NCI-H187 (cell line): ENCODE measurements at regions not wholly inside any gene's neighbourhood (a gene's known extent, or its start where the extent isn't known, plus 50 kb on each side); places are given as distances from the start of the nearest gene placed in this dataset.

ENCODE experiments used
- DNase-seq, 2 experiments: peaks; one replicate each; lab custom pipeline; 2025; lab: John Stamatoyannopoulos, UW

DNA sequence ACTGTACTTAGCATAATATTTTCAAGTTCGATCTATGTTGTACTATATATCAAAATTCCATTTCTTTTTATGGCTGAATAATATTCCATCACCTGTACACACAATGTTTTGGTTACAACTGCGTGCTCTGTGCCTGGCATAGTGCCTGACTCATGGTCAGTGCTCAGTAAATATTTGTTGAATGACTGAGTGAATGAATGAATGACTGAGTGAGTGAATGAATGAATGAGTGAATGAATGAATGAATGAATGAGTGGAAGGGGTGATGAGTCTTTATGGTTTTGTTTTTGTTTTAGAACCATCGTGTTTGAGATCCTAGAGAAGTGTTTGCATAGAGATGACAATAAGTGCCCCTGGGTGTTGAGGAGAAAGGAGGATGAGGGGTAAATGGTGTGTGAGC, 155.3 kb downstream of the MRM1 start:
- DNase-seq: no peak

DNA sequence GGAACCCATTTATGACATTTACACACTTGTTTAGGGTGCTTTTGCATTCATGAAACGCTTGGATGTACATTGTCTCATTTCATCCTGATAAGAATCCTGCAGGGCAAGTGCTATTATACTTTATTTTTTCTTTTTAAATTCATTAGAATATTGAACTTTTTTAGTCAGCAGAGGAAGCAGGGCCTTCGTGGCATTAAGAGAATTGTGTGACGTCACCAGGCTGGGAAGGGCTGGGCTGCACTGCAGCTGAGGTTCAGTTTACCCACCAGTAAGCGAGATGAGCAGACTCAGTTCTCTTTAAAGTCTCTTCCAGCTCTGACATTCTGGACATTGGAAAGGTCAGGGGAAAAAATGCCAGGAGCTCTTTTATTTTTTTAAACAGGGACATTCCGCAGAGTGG, 159.0 kb downstream of the MRM1 start:
- DNase-seq: no peak

DNA sequence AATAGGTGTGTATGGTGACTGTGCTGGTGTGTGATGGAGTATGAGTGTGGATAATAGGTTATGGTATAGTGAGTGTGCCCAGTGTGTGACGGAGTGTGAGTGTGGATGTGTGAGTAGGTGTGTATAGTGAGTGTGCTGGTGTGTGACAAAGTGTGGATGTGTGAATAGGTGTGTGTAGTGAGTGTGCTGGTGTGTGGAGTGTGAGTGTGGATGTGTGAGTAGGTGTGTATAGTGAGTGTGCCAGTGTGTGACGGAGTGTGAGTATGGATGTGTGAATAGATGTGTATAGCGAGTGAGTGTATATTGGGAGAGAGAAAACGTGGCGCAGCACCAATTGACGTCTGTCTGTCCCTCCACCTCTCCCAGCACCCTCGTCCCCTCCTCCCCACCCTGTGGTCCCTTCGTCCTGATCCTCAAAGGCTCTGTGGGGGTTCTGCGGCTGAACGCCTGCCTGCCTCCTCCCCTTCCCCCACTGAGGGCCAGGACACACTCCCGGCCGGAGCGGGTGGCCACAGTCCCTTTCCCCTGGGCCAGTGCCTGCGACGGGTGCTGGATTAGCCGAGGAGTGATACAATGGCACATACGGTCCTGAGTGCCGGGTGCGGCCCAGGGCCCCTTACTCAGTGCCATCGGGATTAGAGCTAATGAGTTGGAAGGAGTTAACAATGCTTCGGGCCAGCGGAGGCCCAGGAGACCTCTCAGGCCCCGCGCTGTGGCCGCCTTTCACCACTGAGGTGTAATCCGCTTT, 160.0 kb downstream of the MRM1 start:
- DNase-seq: no peak

DNA sequence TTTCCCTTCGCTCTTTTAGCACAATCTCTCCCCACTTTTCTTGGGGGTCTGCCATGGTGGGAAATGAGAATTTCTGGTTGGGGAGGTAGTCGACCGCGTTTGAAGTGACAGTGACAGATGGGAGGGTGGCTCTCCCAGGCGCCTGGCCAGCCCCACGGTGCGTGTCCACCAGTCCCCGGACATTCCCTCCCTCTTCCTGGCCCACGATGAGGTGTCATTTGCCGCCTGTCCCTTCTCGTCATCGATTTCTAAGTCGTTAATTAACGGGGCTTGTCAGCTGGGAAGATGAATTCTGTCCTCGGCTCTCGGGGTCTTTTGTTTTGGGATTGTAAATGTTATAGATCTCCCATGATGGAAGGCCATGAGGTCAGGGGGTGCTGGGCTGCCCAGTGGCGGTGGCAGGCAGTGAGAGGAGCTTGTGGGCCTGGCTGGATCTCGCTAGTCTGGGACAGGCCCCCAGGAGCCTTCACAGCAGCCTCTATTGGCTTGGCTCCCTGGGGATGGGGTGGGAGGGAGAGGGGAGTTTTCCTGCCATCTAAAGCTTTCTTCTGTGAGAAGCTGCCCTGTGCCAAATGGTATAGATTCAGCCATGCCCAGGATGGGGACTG, 164.2 kb downstream of the MRM1 start:
- no peak for DNase-seq

DNA sequence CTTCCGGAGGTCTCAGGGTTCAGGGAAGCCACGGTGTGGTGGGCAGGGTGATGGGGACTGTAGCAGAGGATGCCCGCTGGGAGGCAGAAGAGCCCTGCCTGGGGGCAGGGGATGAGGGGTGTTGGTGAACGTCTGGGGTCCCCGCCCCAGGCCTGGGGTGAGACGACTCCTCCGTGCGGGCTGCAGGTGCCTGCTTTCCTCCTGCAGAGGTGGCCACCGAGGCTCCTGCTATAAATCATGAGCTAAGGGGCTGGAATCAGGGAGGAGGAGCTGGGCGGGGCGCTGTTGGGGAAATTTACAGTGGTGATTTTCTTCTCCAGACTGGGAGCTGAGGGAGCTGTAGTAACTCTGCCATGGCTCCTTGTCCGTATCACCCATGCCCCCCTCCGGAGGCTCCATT, 167.0 kb downstream of the MRM1 start:
- DNase-seq: peak in 1 of 2 experiments; percentile 29

DNA sequence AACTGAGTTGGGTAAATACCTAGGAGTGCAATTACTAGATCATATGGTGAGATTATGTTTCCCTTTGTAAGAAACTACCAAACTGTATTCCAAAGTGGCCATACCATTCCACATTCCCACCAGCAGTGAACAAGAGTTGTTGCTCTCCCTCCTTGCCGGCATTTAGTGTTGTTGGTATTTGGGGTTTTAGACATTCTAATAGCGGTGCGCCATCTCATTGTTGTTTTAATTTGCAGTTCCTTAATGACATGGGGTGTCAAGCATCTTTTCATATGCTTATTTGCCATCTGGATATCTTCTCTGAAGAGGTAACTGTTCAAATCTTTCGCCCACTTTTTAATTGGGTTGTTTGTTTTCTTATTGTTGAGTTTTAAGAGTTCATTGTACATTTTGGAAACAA, 164.2 kb upstream of the LHX1 start:
- no peak for DNase-seq

DNA sequence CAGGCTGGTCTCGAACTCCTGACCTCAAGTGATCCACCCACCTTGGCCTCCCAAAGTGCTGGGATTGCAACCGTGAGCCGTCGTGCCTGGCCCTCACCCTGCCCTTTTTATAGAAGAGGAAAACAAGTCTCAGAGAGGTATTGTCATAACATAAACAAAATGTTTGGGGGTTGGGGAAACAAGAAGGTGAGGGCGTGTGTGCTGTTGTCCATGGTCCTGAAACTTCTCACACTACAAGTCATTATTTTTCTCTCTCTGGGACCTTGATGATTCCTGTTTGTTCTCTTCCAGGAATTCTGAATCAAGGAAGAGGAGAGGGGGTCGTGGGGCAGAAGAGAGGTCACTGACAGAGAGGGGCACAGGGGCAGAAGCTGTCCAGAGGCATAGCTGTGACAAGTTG, 160.2 kb upstream of the LHX1 start:
- no peak for DNase-seq

DNA sequence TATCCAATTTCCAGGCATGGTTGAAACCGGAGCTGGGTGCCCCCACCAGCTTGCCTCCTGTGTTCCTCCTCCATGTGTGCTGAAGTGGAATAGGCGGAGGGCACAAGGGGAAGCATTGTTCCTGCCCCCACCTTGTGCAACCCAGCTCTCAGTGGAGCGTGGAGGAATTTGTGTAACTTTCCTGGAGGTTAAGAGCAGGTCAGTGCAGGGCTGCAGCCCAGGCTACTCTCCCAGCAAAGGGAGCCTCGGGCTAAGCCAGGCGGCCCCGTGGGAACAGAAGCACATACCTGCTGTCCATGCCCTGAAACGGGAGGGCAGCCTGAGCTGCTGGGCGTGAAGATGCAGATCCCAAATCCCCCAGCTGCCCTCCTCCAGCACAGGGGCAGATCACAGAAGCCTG, 158.8 kb upstream of the LHX1 start:
- no peak for DNase-seq

DNA sequence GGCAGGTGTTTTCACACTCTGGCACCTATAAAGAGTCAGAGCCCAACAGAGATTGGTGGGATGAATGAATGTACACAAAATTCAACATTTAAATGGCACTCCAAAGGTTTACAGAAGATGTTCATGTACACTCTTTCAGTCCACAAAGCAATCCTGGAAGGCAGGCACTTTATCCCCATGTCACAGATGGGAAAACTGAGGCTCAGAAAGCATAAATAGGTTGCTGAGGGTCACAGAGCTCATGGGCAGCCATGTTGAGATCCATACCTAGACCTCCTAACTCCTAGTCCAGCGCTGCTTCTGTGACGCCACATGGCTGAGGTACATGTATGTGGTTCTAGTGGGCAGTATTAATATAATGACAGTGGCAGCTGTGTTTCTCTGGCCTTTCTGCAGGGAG, 157.7 kb upstream of the LHX1 start:
- DNase-seq: no peak

DNA sequence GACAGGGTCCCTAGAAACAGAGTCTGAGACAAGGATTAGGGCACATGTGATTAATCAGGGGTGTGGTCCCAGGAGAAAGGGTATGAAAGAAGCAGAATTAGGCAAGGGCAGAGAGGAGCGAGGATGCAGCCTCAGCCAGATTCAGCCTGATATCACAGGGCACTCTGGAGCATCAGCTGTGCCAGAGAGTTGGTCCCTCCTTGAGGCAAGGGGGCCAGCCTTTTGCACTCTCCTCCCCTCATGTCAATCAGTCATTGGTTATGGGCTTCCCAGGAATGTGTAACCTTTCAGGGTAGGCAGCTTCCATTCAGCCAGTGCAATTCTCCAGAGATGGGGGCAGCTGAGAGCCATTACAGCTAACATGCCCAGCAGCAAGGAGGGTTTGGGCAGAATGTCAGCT, 152.6 kb upstream of the LHX1 start:
- DNase-seq: no peak

DNA sequence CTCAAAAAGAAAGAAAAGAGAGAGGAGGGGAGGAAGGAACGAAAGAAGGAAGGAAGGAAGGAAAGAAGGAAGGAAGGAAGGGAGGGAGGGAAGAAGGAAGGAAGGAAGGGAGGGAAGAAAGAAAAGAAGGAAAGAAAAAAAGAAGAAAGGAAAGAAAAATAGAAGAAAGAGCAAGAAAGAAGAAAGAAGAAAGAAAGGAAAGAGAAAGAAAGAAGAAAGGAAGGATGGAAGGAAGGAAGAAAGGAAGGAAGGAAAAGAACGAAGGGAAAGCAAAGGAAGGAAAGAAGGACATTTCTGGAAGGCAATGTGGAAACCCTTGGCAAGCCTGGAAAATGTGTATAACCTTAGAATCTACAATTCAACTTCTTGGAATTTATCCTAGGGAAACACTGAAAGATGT, 150.4 kb upstream of the LHX1 start:
- no peak for DNase-seq

DNA sequence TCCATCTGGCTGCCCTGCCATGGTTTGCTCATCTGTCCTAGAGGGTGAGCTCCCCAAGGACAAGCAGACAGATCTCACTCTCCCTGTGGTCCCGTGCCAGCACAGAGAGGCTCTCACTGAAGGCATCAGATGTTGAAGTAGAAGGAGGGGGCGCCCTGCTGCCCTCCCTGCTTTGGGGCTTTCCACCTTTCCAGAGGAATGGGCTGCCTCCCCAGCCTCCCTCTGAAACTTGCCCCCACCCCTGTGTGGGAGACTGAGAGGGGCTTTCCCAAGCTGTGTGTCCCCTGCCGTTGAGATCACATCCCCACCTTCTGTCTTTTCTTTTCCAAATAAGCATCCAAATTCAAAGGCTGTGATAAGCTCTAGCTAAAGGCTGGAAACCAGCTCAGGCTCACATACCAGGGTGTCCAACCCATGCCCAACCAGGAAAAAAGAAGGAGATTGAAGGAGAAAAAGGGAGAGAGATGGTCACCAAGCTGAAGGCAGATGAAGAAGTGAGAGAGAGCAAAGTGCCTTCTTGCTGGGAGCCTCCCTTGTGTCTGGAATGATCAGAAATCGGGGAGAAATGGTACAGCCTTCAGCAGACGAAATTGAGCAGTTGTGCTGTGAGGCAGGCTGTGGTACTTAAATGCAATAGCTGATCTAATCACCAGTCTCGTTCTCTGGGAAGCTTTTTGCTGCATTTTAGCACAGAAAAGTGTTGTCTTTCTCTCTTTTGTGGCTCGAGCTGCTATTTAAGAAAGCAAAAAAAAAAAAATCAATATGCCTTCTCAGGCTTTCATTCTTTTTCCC, 145.9 kb upstream of the LHX1 start:
- no peak for DNase-seq

DNA sequence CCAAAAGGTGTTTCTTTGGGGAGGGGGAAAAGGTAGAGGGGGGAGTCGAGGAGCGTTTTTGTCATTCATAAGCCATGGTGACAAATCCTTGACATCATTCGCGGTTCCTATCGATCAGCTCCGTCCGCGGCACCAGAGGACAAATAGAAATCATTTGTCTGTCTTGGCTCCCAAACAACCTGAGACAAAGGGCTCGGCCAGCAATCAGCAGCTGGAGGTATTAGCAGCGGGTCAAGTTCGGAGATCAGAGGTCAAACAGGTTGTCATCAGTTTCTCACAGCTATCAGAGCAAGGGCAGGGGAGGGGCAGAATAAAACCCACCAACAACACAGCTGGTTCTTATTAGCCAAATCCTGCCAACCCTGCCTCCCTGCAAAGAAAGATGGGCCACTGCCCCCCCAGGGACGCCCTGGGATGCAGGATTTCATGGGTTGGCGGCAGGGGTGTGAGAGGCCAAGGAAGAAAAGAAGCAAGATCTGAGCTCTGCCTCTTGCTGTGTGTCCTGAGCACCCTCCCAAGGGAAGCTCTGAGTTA, 145.3 kb upstream of the LHX1 start:
- DNase-seq: no peak

DNA sequence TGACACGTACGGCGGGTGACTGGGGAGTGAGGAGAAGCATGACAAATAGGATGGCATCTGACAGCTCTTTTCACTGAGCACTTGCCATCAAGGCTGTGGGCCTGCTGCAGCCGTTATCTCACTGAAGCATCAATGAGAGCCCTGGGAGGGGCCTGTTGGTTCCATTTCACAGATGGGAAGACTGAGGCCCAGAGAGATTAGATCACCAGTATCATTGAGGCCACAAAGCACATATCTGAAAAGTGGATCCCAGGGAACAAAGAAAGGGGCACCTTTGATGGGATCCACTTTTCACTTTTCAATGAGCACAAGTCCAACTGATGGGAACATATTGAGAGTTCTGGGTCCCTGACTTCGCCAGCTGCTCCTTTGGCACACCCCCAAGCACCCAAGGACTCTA, 144.4 kb upstream of the LHX1 start:
- DNase-seq: no peak

DNA sequence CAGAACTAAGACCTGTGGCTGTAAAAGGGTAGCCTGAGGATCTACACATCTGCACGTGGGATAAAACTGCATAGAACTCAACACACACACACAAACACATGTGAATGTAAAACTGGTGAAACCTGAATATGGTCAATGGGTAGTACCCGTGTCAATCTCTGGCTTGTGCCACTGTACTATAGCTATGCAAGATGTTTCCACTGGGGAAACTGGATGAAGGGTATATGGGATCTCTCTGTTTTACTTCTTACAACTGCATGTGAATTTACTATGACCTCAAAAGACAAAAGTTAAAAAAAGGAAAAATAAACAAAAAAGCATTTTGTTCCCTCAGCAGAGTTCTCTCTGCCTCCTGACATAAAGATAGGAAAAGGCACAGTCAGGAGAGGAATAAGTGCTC, 143.3 kb upstream of the LHX1 start:
- no peak for DNase-seq

DNA sequence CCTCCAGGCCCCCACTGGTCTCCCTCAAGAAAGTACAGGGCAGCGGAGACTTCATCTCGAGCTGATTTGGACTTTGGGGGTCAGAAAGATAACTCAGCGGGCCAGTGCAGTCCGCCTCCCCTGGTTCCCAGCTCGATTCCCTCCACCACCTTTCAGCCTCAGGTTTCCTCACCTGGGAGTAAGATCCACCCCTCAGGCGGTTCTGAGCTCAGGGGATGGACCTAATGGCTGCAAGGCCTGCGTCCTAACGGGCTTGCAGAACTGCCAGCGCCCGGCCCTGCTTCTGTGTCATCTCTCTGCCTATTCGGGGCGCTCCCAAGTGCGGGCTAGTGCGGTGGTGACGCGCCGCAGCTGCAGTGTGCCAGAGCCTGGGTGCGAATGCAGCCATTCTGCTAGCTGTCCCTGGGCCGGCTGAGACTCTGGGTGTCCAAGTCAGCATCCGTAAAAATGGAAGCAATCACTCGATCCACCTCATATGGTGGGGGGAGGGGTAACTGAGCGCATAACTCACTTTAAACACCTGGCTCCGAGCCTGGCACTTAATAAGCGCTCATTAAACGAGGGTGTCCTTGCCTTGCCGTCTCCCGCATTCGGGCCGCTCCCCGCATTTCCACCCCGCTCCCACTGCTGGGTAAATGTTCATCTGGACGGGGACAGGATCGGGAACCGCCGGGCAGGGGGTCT, 129.6 kb upstream of the LHX1 start:
- DNase-seq: no peak

DNA sequence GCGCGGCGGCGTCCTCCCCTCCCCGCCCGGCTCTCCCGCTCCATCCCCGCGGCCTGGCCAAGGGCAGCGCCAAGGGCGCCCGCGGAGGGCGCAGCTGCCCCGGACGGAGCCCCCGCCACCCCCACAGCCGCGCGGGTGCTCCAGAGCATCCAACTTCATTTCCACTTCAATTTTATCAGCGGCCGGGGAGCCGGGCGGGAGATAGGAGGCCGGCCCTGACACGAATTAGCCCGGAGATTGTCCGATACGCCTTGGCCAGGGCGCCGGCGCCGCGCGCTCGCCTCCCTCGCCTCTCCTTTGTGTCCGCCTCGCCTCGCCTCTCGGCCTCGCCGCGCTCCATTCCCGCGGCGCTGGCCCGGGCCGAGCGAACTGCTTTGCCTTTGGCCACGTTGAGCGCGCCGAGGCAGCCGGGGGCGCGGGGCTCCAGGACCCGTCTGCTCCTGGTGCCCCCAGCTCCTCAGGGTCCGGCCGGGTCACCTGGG, 129.1 kb upstream of the LHX1 start:
- DNase-seq: no peak

DNA sequence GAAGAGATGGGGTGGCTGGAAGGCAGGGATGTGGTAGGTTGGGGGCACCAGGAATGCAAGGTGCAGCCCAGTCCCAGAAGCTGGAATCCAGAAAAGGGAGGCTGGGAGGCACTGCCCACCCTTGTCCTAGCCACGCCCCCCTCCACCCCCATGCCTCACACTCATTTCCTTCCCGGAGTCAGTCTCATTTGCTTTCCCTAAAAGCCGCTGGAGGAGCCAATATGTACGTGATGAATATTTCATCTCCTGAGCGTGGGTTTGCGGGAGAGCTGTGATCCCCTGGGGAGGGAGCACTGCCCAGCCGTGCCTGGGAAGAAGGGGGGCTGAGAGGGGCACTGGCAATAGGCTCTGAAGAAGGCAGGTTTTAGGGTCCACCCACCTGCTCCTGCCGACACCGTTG, 124.5 kb upstream of the LHX1 start:
- DNase-seq: no peak

DNA sequence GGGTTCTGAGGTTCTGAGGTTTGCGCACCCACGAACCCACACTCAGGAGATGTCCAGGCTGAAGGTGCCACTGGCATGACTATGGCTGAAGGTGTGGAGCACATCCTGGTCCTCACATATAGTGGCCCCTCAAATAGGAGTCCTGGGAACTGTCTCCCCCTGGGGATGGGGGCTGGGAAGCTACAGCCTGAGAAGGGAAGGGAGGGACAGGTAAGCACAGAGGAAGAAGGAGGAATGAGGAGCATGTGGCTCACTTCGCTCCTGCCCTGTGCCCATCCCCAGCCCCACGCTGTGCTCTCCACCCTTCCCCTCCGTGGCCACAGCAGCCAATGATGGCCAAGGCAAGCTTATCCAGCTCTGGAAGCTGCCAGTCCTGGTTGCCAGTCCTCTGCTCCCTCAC, 123.9 kb upstream of the LHX1 start:
- no peak for DNase-seq

DNA sequence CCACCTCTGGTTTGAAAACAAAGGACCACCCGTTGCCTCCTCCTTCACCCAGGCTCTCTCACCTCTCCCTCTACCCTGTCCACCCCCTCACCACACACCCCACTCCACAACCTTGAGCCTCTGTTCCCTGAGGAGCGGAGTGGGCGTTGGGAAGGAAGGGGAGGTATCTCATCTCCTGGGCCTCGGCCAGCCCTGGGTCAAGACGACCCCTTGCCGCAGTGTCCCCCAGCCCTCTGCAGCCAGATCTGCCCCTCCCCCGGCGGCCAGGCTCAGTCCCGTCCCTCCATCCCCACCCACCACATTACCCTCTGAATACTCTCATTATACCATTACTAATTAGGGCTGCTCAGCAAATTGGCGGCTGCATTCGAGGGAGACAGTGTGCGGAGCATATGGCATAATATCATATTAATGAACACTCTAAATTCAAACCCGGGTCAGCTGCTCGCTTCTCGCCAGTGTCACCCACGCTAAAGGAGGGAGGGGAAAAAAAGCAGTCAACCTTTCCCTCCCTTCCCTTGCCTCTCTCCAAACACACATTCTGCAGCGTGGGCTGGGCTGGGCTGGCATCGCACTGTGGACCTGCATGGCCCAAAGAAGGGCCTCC, 123.2 kb upstream of the LHX1 start:
- DNase-seq: no peak

DNA sequence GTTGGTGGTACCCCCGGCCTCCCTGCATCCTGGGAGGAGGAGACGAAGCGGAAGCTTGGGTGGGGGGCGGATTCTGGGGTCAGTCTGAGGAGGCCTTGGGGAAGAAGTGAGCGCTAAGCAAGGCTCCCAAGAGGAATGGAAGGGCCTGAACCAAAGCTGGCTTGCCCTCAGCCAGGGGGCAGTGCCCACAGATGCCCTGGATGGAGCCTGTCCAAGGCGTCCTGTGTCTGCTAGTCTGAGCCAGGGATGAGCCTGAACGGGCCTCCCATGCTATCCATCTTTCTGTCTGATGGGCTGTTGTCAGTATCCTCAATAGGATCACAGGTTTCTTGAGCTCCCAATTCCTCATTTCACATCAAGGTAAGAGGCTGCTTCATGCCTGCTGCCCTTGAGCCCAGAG, 122.3 kb upstream of the LHX1 start:
- DNase-seq: no peak
